PC-3 (cell line): ENCODE measurements at regions not wholly inside any gene's neighbourhood (a gene's known extent, or its start where the extent isn't known, plus 50 kb on each side); places are given as distances from the start of the nearest gene placed in this dataset.

Experiments used
- ATAC-seq: fragments of 200-7000 bp; cut with Tn5 transposase; 2 replicates; pipeline ENCODE4 v1.9.1; 2020; ENCODE audit warnings: mild to moderate bottlenecking, moderate library complexity
- BruUV-seq: library from RNA; stranded (reverse); fragments of 400-500 nt; replicated peaks from 2 replicates; lab custom pipeline; 2021; lab: Mats Ljungman, UMichigan
- CTCF ChIA-PET: fragments of 300-600 bp; sonication (Branson Sonifier 250); formaldehyde crosslinking; loops from one replicate; lab custom pipeline; 2022; ENCODE audit warnings: antibody characterized with exemption; lab: Charles Lee
- POLR2A ChIA-PET: fragments of 300-600 bp; sonication (Branson Sonifier 250); formaldehyde crosslinking; loops from one replicate; lab custom pipeline; 2022; ENCODE audit warnings: antibody characterized with exemption; ENCODE audit not compliant: unreplicated experiment; lab: Charles Lee
- DNase-seq: peaks from one replicate; pipeline ENCODE4 v3.0.0-alpha.2; 2015
- H2AFZ ChIP-seq: fragments of 300-600 bp; sonication (generic); 2 replicates; pipeline ENCODE4 v1.6.0; 2016; ENCODE audit warnings: antibody characterized with exemption, low read length
- H3F3A ChIP-seq: fragments of 300-600 bp; sonication (generic); one replicate; pipeline ENCODE4 v1.6.0; 2017; ENCODE audit warnings: antibody characterized with exemption, low read length, control low read depth, mild to moderate bottlenecking; ENCODE audit not compliant: unreplicated experiment
- H3K27ac ChIP-seq: fragments of 300-600 bp; sonication (generic); 2 replicates; pipeline ENCODE4 v1.5.1; 2016; ENCODE audit warnings: mild to moderate bottlenecking, low read length
- H3K27me3 ChIP-seq: fragments of 300-600 bp; sonication (generic); 2 replicates; pipeline ENCODE4 v1.6.1; 2016; ENCODE audit warnings: low read length, mixed read lengths
- H3K36me3 ChIP-seq: fragments of 300-600 bp; sonication (generic); 2 replicates; pipeline ENCODE4 v1.6.1; 2016; ENCODE audit warnings: low read depth, mixed run types, low read length, mixed read lengths
- H3K4me1 ChIP-seq: fragments of 300-600 bp; sonication (generic); 2 replicates; pipeline ENCODE4 v1.5.1; 2016; ENCODE audit warnings: low read length; ENCODE audit not compliant: insufficient read depth
- H3K4me2 ChIP-seq: fragments of 300-600 bp; sonication (generic); 2 replicates; pipeline ENCODE4 v1.6.0; 2016; ENCODE audit warnings: low read length
- H3K4me3 ChIP-seq: fragments of 300-600 bp; sonication (generic); 2 replicates; pipeline ENCODE4 v1.5.1; 2016; ENCODE audit warnings: mild to moderate bottlenecking, low read length, mixed read lengths
- H3K79me2 ChIP-seq: fragments of 300-600 bp; sonication (generic); 2 replicates; pipeline ENCODE4 v1.6.1; 2017; ENCODE audit warnings: low read length, mixed read lengths
- H3K9ac ChIP-seq: fragments of 300-600 bp; sonication (generic); 2 replicates; pipeline ENCODE4 v1.6.0; 2016; ENCODE audit warnings: mild to moderate bottlenecking, low read length
- H3K9me2 ChIP-seq: fragments of 300-600 bp; sonication (generic); replicated peaks from 2 replicates; pipeline ENCODE4 v1.6.1; 2016; ENCODE audit warnings: mixed run types, low read length, mixed read lengths
- H3K9me3 ChIP-seq: fragments of 300-600 bp; sonication (generic); 2 replicates; pipeline ENCODE4 v1.6.1; 2016; ENCODE audit warnings: low read length, mixed read lengths
- H4K20me1 ChIP-seq: fragments of 300-600 bp; sonication (generic); 2 replicates; pipeline ENCODE4 v1.6.1; 2016; ENCODE audit warnings: low read length, mixed read lengths
- CTCF ChIP-seq: fragments of 300-600 bp; sonication (generic); conservative IDR thresholded peaks from 2 replicates; pipeline ENCODE4 v1.5.1; 2017; ENCODE audit warnings: antibody characterized with exemption, low read depth, mild to moderate bottlenecking, low read length
- EZH2 ChIP-seq: fragments of 300-600 bp; sonication (generic); IDR thresholded peaks from one replicate; pipeline ENCODE4 v1.6.1; 2017; ENCODE audit warnings: antibody characterized with exemption, mild to moderate bottlenecking, low read length; ENCODE audit not compliant: unreplicated experiment
- EZH2phosphoT487 ChIP-seq: fragments of 300-600 bp; sonication (generic); IDR thresholded peaks from 2 replicates; pipeline ENCODE4 v1.6.1; 2018; ENCODE audit warnings: mild to moderate bottlenecking, antibody characterized with exemption, low read length, borderline replicate concordance
- intact Hi-C: fragments of 100-400 bp; cut with micrococcal nuclease; formaldehyde crosslinking; loops from 2 replicates; pipeline ENCODE4 v1.9.0; 2023

- intact Hi-C loops: no loop called here
- DNase-seq (no peak), ATAC-seq (no peak)
- no peaks in the 10 kb centered on the region for H3K9me2 ChIP-seq
- no TSS peak for BruUV-seq
- ChIA-PET CTCF (no interaction called here), POLR2A (no interaction called here)
- H3K36me3 ChIP-seq: no peaks in the 10 kb centered on the region
- H3K27me3 ChIP-seq: no peaks in the 10 kb centered on the region
- H3K27ac ChIP-seq: no peak overlapping the region
- TF ChIP-seq EZH2 (no peak), EZH2phosphoT487 (no peak), CTCF (no peak)
- no peaks in the 10 kb centered on the region for H4K20me1 ChIP-seq
- peaks cover 6% of the 10 kb centered on the region; the same call in 1 of the 2 replicates for H3K9me3 ChIP-seq
- H3F3A ChIP-seq: no peaks in the 10 kb centered on the region
- no peaks in the 10 kb centered on the region for H3K4me1 ChIP-seq
- no peaks in the 10 kb centered on the region for H3K79me2 ChIP-seq
- no peak overlapping the region for H3K4me2 ChIP-seq
- no peak overlapping the region for H2AFZ ChIP-seq
- no peak overlapping the region for H3K9ac ChIP-seq
- H3K4me3 ChIP-seq: no peak overlapping the region
These were observed 422.6 kb downstream of the NUF2 start for GRCh38 chr1:163744301-163744887.

- no peak overlapping the region for H3K9ac ChIP-seq
- H3K27ac ChIP-seq: no peak overlapping the region
- H3K4me2 ChIP-seq: no peak overlapping the region
- TF ChIP-seq EZH2phosphoT487: no peak
- TF ChIP-seq CTCF: no peak
- TF ChIP-seq EZH2: no peak
- no peaks in the 10 kb centered on the region for H3K27me3 ChIP-seq
- H3K4me1 ChIP-seq: no peaks in the 10 kb centered on the region
- intact Hi-C loops: no loop called here
- H2AFZ ChIP-seq: no peak overlapping the region
- 0 out of 2 replicates have a peak, but pooled peaks cover 5% of the 10 kb centered on the region for H3K9me3 ChIP-seq
- no peaks in the 10 kb centered on the region for H3F3A ChIP-seq
- H4K20me1 ChIP-seq: no peaks in the 10 kb centered on the region
- ATAC-seq: no peak
- H3K4me3 ChIP-seq: no peak overlapping the region
- H3K36me3 ChIP-seq: no peaks in the 10 kb centered on the region
- no TSS peak for BruUV-seq
- no peaks in the 10 kb centered on the region for H3K79me2 ChIP-seq
- ChIA-PET POLR2A (no interaction called here), CTCF (no interaction called here)
- DNase-seq: peak; percentile 9
- H3K9me2 ChIP-seq: no peaks in the 10 kb centered on the region
These were observed 423.4 kb downstream of the NUF2 start for GRCh38 chr1:163745204-163745603.

- no peak overlapping the region for H2AFZ ChIP-seq
- H3K36me3 ChIP-seq: no peaks in the 10 kb centered on the region
- ChIA-PET POLR2A (no interaction called here), CTCF (no interaction called here)
- no peaks in the 10 kb centered on the region for H3K4me1 ChIP-seq
- H3K9ac ChIP-seq: no peak overlapping the region
- no TSS peak for BruUV-seq
- intact Hi-C loops: no loop called here
- peak; percentile 27 for DNase-seq
- no peaks in the 10 kb centered on the region for H3K79me2 ChIP-seq
- no peak overlapping the region for H3K4me3 ChIP-seq
- TF ChIP-seq EZH2: no peak
- no peak for TF ChIP-seq EZH2phosphoT487
- TF ChIP-seq CTCF: no peak
- ATAC-seq: peak; percentile 24; the same call in 1 of the 2 replicates
- no peaks in the 10 kb centered on the region for H3K27me3 ChIP-seq
- H3K9me2 ChIP-seq: no peaks in the 10 kb centered on the region
- H3F3A ChIP-seq: no peaks in the 10 kb centered on the region
- H3K27ac ChIP-seq: no peak overlapping the region
- no peaks in the 10 kb centered on the region for H3K9me3 ChIP-seq
- no peak overlapping the region for H3K4me2 ChIP-seq
- no peaks in the 10 kb centered on the region for H4K20me1 ChIP-seq
These were observed 425.5 kb downstream of the NUF2 start for GRCh38 chr1:163747261-163747660.
